GM19324 (cell line): ENCODE measurements at regions not wholly inside any gene's neighbourhood (a gene's known extent, or its start where the extent isn't known, plus 50 kb on each side); places are given as distances from the start of the nearest gene placed in this dataset.

Experiments
- ATAC-seq: cut with Tn5 transposase; IDR thresholded peaks from one replicate; pipeline ENCODE4 v1.9.1; 2021; ENCODE audit warnings: mild to moderate bottlenecking, moderate library complexity; ENCODE audit not compliant: unreplicated experiment, low FRiP score

- ATAC-seq = no peak
These were observed 223.3 kb downstream of the BCAT1 start for GRCh38 chr12:24725616-24726015.

- no peak for ATAC-seq
These were observed 224.1 kb downstream of the BCAT1 start for GRCh38 chr12:24724814-24725213.

- ATAC-seq = no peak
These were observed 225.1 kb downstream of the BCAT1 start for GRCh38 chr12:24723759-24724158.

- no peak for ATAC-seq
These were observed 227.7 kb downstream of the BCAT1 start for GRCh38 chr12:24721191-24721590.

- no peak for ATAC-seq
These were observed 229.6 kb downstream of the BCAT1 start for GRCh38 chr12:24719293-24719721.

- ATAC-seq = no peak
These were observed 230.3 kb downstream of the BCAT1 start for GRCh38 chr12:24718617-24719016.

- no peak for ATAC-seq
These were observed 234.7 kb downstream of the BCAT1 start for GRCh38 chr12:24714237-24714636.

- ATAC-seq = no peak
These were observed 237.6 kb downstream of the BCAT1 start for GRCh38 chr12:24711056-24712008.

GRCh38 chr12:24709216-24709615, 239.7 kb downstream of the BCAT1 start:
- ATAC-seq = no peak

- no peak for ATAC-seq
These were observed 240.2 kb downstream of the BCAT1 start for GRCh38 chr12:24708718-24709117.

- no peak for ATAC-seq
These were observed 240.9 kb downstream of the BCAT1 start for GRCh38 chr12:24708043-24708442.

GRCh38 chr12:24707334-24707733, 241.6 kb downstream of the BCAT1 start:
- ATAC-seq = no peak

- ATAC-seq = peak; percentile 99
These were observed 243.1 kb downstream of the BCAT1 start for GRCh38 chr12:24705741-24706358.

GRCh38 chr12:24705216-24705615, 243.7 kb downstream of the BCAT1 start:
- peak; percentile 26 for ATAC-seq

GRCh38 chr12:24701343-24701742, 247.6 kb downstream of the BCAT1 start:
- no peak for ATAC-seq

GRCh38 chr12:24698972-24699371, 249.9 kb downstream of the BCAT1 start:
- no peak for ATAC-seq

- ATAC-seq = no peak
These were observed 251.1 kb downstream of the BCAT1 start for GRCh38 chr12:24697769-24698168.

GRCh38 chr12:24697295-24697694, 251.6 kb downstream of the BCAT1 start:
- ATAC-seq = no peak

- ATAC-seq = no peak
These were observed 252.1 kb downstream of the BCAT1 start for GRCh38 chr12:24696800-24697199.

GRCh38 chr12:24695657-24696329, 253.1 kb downstream of the BCAT1 start:
- no peak for ATAC-seq

- ATAC-seq = no peak
These were observed 253.8 kb downstream of the BCAT1 start for GRCh38 chr12:24695103-24695502.
